ENCODE measurements at regions not wholly inside any gene's neighbourhood (a gene's known extent, or its start where the extent isn't known, plus 50 kb on each side); places are given as distances from the start of the nearest gene placed in this dataset.
A peak's percentile ranks its signal among the peaks of the same experiment; 100 is the strongest.

GRCh38 chr14:38743966-38744584, 359.0 kb downstream of the SEC23A start (continued):
- no peak for TF ChIP-seq ARID4B (CRISPR knock-in tag; IDR thresholded peaks at IDR 0.05; ENCODE audit: borderline replicate concordance)
- TF ChIP-seq HMGXB4 (CRISPR knock-in tag; IDR thresholded peaks at IDR 0.05) = no peak
- no peak for TF ChIP-seq ESRRA (CRISPR knock-in tag; IDR thresholded peaks at IDR 0.05; ENCODE audit: borderline replicate concordance)
- TF ChIP-seq NFYB (CRISPR knock-in tag; conservative IDR thresholded peaks at IDR 0.05; ENCODE audit: low read depth) = no peak
- no peak for TF ChIP-seq E2F5 (CRISPR knock-in tag; IDR thresholded peaks at IDR 0.05)

GRCh38 chr14:38737686-38738407, 365.2 kb downstream of the SEC23A start:
- Mint-ChIP-seq H3K4me1 (no peaks in the 10 kb centered on the region), H3K4me3 (no peak overlapping the region), H3K27ac (no peak overlapping the region), H3K27me3 (ENCODE audit: low read depth) (no peaks in the 10 kb centered on the region; the same call in none of the 2 replicates), H3K36me3 (no peaks in the 10 kb centered on the region), H3K9me3 (peaks cover 15% of the 10 kb centered on the region)
- CTCF ChIA-PET = interaction anchor here (1.1 kb wide), 1 partner anchor 297 kb away, joined by 3 read pairs; no protein-coding TSS in a partner anchor
- no peak for DNase-seq (ENCODE audit: low spot score)
- peak; percentile 34; the same call in 1 of the 2 replicates for ATAC-seq
- POLR2A ChIA-PET = no interaction called here
- no peak for TF ChIP-seq ZNF532 (CRISPR knock-in tag; IDR thresholded peaks at IDR 0.05; ENCODE audit: borderline replicate concordance)
- TF ChIP-seq ZNF263 (CRISPR knock-in tag; IDR thresholded peaks at IDR 0.05; ENCODE audit: low read depth) = no peak
- no peak for TF ChIP-seq USF2 (CRISPR knock-in tag; IDR thresholded peaks at IDR 0.05)
- no peak for TF ChIP-seq ETV6 (CRISPR knock-in tag; IDR thresholded peaks at IDR 0.05)
- TF ChIP-seq AR (CRISPR knock-in tag; IDR thresholded peaks at IDR 0.05) = no peak
- TF ChIP-seq ZBTB43 (CRISPR knock-in tag; IDR thresholded peaks at IDR 0.05) = no peak
- TF ChIP-seq ZNF219 (CRISPR knock-in tag; IDR thresholded peaks at IDR 0.05; ENCODE audit: borderline replicate concordance) = no peak
- TF ChIP-seq MYBL2 (CRISPR knock-in tag; IDR thresholded peaks at IDR 0.05) = no peak
- no peak for TF ChIP-seq IRF1 (CRISPR knock-in tag; IDR thresholded peaks at IDR 0.05)
- TF ChIP-seq SMAD3 (CRISPR knock-in tag; IDR thresholded peaks at IDR 0.05; ENCODE audit: borderline replicate concordance) = no peak

Measured in WTC11 (cell line).